ENCODE measurements at regions not wholly inside any gene's neighbourhood (a gene's known extent, or its start where the extent isn't known, plus 50 kb on each side); places are given as distances from the start of the nearest gene placed in this dataset.

- no peaks in the 10 kb centered on the region for H3F3A ChIP-seq (ENCODE audit: insufficient read depth)
- H3K9me3 ChIP-seq (ENCODE audit: insufficient read depth, low read length), result no peaks in the 10 kb centered on the region; the same call in 1 of the 2 replicates
- H3K9me2 ChIP-seq (replicated peaks; ENCODE audit: insufficient read depth, low read length), result no peaks in the 10 kb centered on the region
- H4K20me1 ChIP-seq (ENCODE audit: low read depth, low read length), result no peaks in the 10 kb centered on the region
- no peaks in the 10 kb centered on the region for H3K79me2 ChIP-seq (ENCODE audit: insufficient read depth, low read length)
- H2AFZ ChIP-seq (ENCODE audit: low read depth, low read length, severe bottlenecking), result no peak overlapping the region
- TF ChIP-seq EZH2phosphoT487 (conservative IDR thresholded peaks at IDR 0.05; ENCODE audit: low read length) (no peak), CTCF (IDR thresholded peaks at IDR 0.05; ENCODE audit: insufficient read depth, low read length, poor library complexity, severe bottlenecking) (no peak)
- no peak overlapping the region for H3K27ac ChIP-seq (ENCODE audit: low read depth, low read length)
- no peaks in the 10 kb centered on the region for H3K27me3 ChIP-seq (ENCODE audit: low read length)
- H3K36me3 ChIP-seq (ENCODE audit: low read length), result no peaks in the 10 kb centered on the region
- H3K4me3 ChIP-seq (ENCODE audit: insufficient read depth, low read length, poor library complexity, severe bottlenecking), result no peak overlapping the region
- H3K9ac ChIP-seq (ENCODE audit: low read length), result no peak overlapping the region
- no peak overlapping the region for H3K4me2 ChIP-seq (ENCODE audit: low read depth, low read length, poor library complexity, severe bottlenecking)
Observed at GRCh38 chr4:157521906-157522305, 301.4 kb downstream of the GRIA2 start.

GRCh38 chr4:157514711-157515110 lies 294.2 kb downstream of the GRIA2 start:
- Histone ChIP-seq H3K4me2 (ENCODE audit: low read depth, low read length, poor library complexity, severe bottlenecking) (no peak overlapping the region), H2AFZ (ENCODE audit: low read depth, low read length, severe bottlenecking) (no peak overlapping the region), H3F3A (ENCODE audit: insufficient read depth) (no peaks in the 10 kb centered on the region), H3K9me3 (ENCODE audit: insufficient read depth, low read length) (no peaks in the 10 kb centered on the region), H3K4me3 (ENCODE audit: insufficient read depth, low read length, poor library complexity, severe bottlenecking) (no peak overlapping the region), H4K20me1 (ENCODE audit: low read depth, low read length) (no peaks in the 10 kb centered on the region), H3K9me2 (replicated peaks; ENCODE audit: insufficient read depth, low read length) (no peaks in the 10 kb centered on the region), H3K9ac (ENCODE audit: low read length) (no peak overlapping the region), H3K36me3 (ENCODE audit: low read length) (no peaks in the 10 kb centered on the region), H3K27me3 (ENCODE audit: low read length) (no peaks in the 10 kb centered on the region), H3K27ac (ENCODE audit: low read depth, low read length) (no peak overlapping the region), H3K79me2 (ENCODE audit: insufficient read depth, low read length) (no peaks in the 10 kb centered on the region)
- TF ChIP-seq EZH2phosphoT487 (conservative IDR thresholded peaks at IDR 0.05; ENCODE audit: low read length) (no peak), CTCF (IDR thresholded peaks at IDR 0.05; ENCODE audit: insufficient read depth, low read length, poor library complexity, severe bottlenecking) (no peak)

GRCh38 chr4:157509341-157509740 lies 288.8 kb downstream of the GRIA2 start:
- Histone ChIP-seq H3K36me3 (ENCODE audit: low read length) (no peaks in the 10 kb centered on the region), H3K4me3 (ENCODE audit: insufficient read depth, low read length, poor library complexity, severe bottlenecking) (no peak overlapping the region), H3K79me2 (ENCODE audit: insufficient read depth, low read length) (no peaks in the 10 kb centered on the region), H4K20me1 (ENCODE audit: low read depth, low read length) (no peaks in the 10 kb centered on the region), H3F3A (ENCODE audit: insufficient read depth) (no peaks in the 10 kb centered on the region), H3K27ac (ENCODE audit: low read depth, low read length) (no peak overlapping the region), H3K9me3 (ENCODE audit: insufficient read depth, low read length) (no peaks in the 10 kb centered on the region), H3K9ac (ENCODE audit: low read length) (no peak overlapping the region), H3K27me3 (ENCODE audit: low read length) (no peaks in the 10 kb centered on the region), H3K9me2 (replicated peaks; ENCODE audit: insufficient read depth, low read length) (no peaks in the 10 kb centered on the region), H3K4me2 (ENCODE audit: low read depth, low read length, poor library complexity, severe bottlenecking) (no peak overlapping the region), H2AFZ (ENCODE audit: low read depth, low read length, severe bottlenecking) (no peak overlapping the region)
- TF ChIP-seq EZH2phosphoT487 (conservative IDR thresholded peaks at IDR 0.05; ENCODE audit: low read length), result no peak
- no peak for TF ChIP-seq CTCF (IDR thresholded peaks at IDR 0.05; ENCODE audit: insufficient read depth, low read length, poor library complexity, severe bottlenecking)

Data from SU-DHL-6 (cell line).